Neural cell (in vitro differentiated cells): ENCODE measurements at regions not wholly inside any gene's neighbourhood (a gene's known extent, or its start where the extent isn't known, plus 50 kb on each side); places are given as distances from the start of the nearest gene placed in this dataset.

Experiments used
- H2AFZ ChIP-seq: fragments of 200-600, 300-800 bp; sonication (generic), shearing (Covaris generic); 2 replicates; pipeline ENCODE4 v1.6.0; 2014; ENCODE audit warnings: low read depth, mild to moderate bottlenecking, antibody characterized with exemption, low read length, moderate library complexity
- H3F3A ChIP-seq: fragments of 200-600 bp; shearing (Covaris generic); 2 replicates; pipeline ENCODE4 v1.6.1; 2016; ENCODE audit warnings: mild to moderate bottlenecking, moderate library complexity, mixed read lengths, antibody characterized with exemption, low read length; ENCODE audit not compliant: insufficient read depth, poor library complexity, severe bottlenecking
- H3K27ac ChIP-seq: fragments of 200-600, 300-800 bp; sonication (generic), shearing (Covaris generic); 2 replicates; pipeline ENCODE4 v1.5.1; 2014; ENCODE audit warnings: mild to moderate bottlenecking, low read length, moderate library complexity
- H3K27me3 ChIP-seq: fragments of 300-800, 200-600 bp; sonication (generic), shearing (Covaris generic); 2 replicates; pipeline ENCODE4 v1.6.0; 2014; ENCODE audit warnings: mild to moderate bottlenecking, low read depth, low read length, moderate library complexity; ENCODE audit not compliant: insufficient read depth
- H3K36me3 ChIP-seq: fragments of 300-800, 200-600 bp; sonication (generic), shearing (Covaris generic); 2 replicates; pipeline ENCODE4 v1.5.1; 2014; ENCODE audit warnings: mild to moderate bottlenecking, antibody characterized with exemption, low read length, moderate library complexity; ENCODE audit not compliant: insufficient read depth
- H3K4me2 ChIP-seq: fragments of 300-800, 200-600 bp; sonication (generic), shearing (Covaris generic); 2 replicates; pipeline ENCODE4 v1.6.0; 2014; ENCODE audit warnings: mild to moderate bottlenecking, low read length
- H3K4me3 ChIP-seq: fragments of 300-800, 200-600 bp; sonication (generic), shearing (Covaris generic); 2 replicates; pipeline ENCODE4 v1.5.1; 2014; ENCODE audit warnings: mild to moderate bottlenecking, low read length, moderate library complexity
- H3K79me2 ChIP-seq: fragments of 200-600 bp; shearing (Covaris generic); replicated peaks from 2 replicates; pipeline ENCODE4 v1.6.0; 2014; ENCODE audit warnings: mild to moderate bottlenecking, low read length, moderate library complexity; ENCODE audit not compliant: insufficient read depth
- H3K9ac ChIP-seq: fragments of 300-800, 200-600 bp; sonication (generic), shearing (Covaris generic); 2 replicates; pipeline ENCODE4 v1.6.1; 2016; ENCODE audit warnings: mild to moderate bottlenecking, low read length, mixed read lengths
- H3K9me2 ChIP-seq: fragments of 200-600 bp; shearing (Covaris generic); 2 replicates; pipeline ENCODE4 v1.6.1; 2016; ENCODE audit warnings: mild to moderate bottlenecking, low read length, mixed read lengths; ENCODE audit not compliant: insufficient read depth
- H3K9me3 ChIP-seq: fragments of 200-600, 300-800 bp; sonication (generic), shearing (Covaris generic); 2 replicates; pipeline ENCODE4 v1.6.1; 2016; ENCODE audit warnings: mild to moderate bottlenecking, mixed run types, low read length, moderate library complexity, mixed read lengths
- H4K20me1 ChIP-seq: fragments of 200-600 bp; shearing (Covaris generic); 2 replicates; pipeline ENCODE4 v1.6.1; 2016; ENCODE audit warnings: mild to moderate bottlenecking, mixed run types; ENCODE audit not compliant: insufficient read depth
- CTCF ChIP-seq: fragments of 450-650 bp; IDR thresholded peaks from 2 replicates; pipeline ENCODE4 v1.5.1; 2014; ENCODE audit warnings: antibody characterized with exemption, mild to moderate bottlenecking, moderate library complexity; ENCODE audit not compliant: poor library complexity, severe bottlenecking
- EP300 ChIP-seq: fragments of 450-650 bp; conservative IDR thresholded peaks from 2 replicates; pipeline ENCODE4 v1.6.1; 2014; ENCODE audit warnings: antibody characterized with exemption, mild to moderate bottlenecking, moderate library complexity; ENCODE audit not compliant: poor library complexity, severe bottlenecking
- EZH2 ChIP-seq: fragments of 200-600, 300-800 bp; shearing (Covaris generic), sonication (generic); IDR thresholded peaks from 2 replicates; pipeline ENCODE4 v1.6.1; 2014; ENCODE audit warnings: antibody characterized with exemption, low read length, borderline replicate concordance, mild to moderate bottlenecking; ENCODE audit not compliant: insufficient read depth, poor library complexity, severe bottlenecking
- MXI1 ChIP-seq: fragments of 450-650 bp; conservative IDR thresholded peaks from 2 replicates; pipeline ENCODE4 v1.6.1; 2014; ENCODE audit warnings: antibody characterized with exemption, mild to moderate bottlenecking; ENCODE audit not compliant: poor library complexity, severe bottlenecking
- POLR2AphosphoS5 ChIP-seq: IDR thresholded peaks from 2 replicates; pipeline ENCODE4 v1.6.1; 2012
- RAD21 ChIP-seq: fragments of 450-650 bp; conservative IDR thresholded peaks from 2 replicates; pipeline ENCODE4 v1.6.1; 2014; ENCODE audit warnings: antibody characterized with exemption, mild to moderate bottlenecking, moderate library complexity
- REST ChIP-seq: IDR thresholded peaks from 2 replicates; pipeline ENCODE4 v1.6.1; 2012; ENCODE audit warnings: borderline replicate concordance
- SMC3 ChIP-seq: fragments of 450-650 bp; conservative IDR thresholded peaks from 2 replicates; pipeline ENCODE4 v1.6.1; 2014; ENCODE audit warnings: antibody characterized with exemption, mild to moderate bottlenecking, moderate library complexity; ENCODE audit not compliant: poor library complexity
- TAF1 ChIP-seq: IDR thresholded peaks from 2 replicates; pipeline ENCODE4 v1.6.1; 2012; ENCODE audit warnings: low read depth

- H3K9me3 ChIP-seq, result no peaks in the 10 kb centered on the region
- H4K20me1 ChIP-seq, result no peaks in the 10 kb centered on the region
- no peaks in the 10 kb centered on the region for H3K9me2 ChIP-seq
- no peak overlapping the region for H3K4me3 ChIP-seq
- no peak overlapping the region for H2AFZ ChIP-seq
- no peaks in the 10 kb centered on the region for H3K36me3 ChIP-seq
- H3K4me2 ChIP-seq, result no peak overlapping the region
- no peaks in the 10 kb centered on the region for H3K27me3 ChIP-seq
- no peak overlapping the region for H3K27ac ChIP-seq
- TF ChIP-seq TAF1 (no peak), EZH2 (no peak), EP300 (no peak), SMC3 (no peak), MXI1 (no peak), POLR2AphosphoS5 (no peak), RAD21 (no peak), REST (no peak), CTCF (no peak)
- no peaks in the 10 kb centered on the region for H3F3A ChIP-seq
- H3K79me2 ChIP-seq, result no peaks in the 10 kb centered on the region
- H3K9ac ChIP-seq, result no peak overlapping the region
Observed at GRCh38 chr2:196440413-196440812, 199.1 kb upstream of the CCDC150 start.

- no peaks in the 10 kb centered on the region for H3K9me2 ChIP-seq
- no peaks in the 10 kb centered on the region for H3K27me3 ChIP-seq
- H3K36me3 ChIP-seq, result no peaks in the 10 kb centered on the region
- no peak overlapping the region for H3K9ac ChIP-seq
- H4K20me1 ChIP-seq, result no peaks in the 10 kb centered on the region
- TF ChIP-seq CTCF (no peak), REST (no peak), POLR2AphosphoS5 (no peak), RAD21 (no peak), EZH2 (no peak), SMC3 (no peak), EP300 (no peak), TAF1 (no peak), MXI1 (no peak)
- no peaks in the 10 kb centered on the region for H3F3A ChIP-seq
- no peaks in the 10 kb centered on the region for H3K9me3 ChIP-seq
- no peak overlapping the region for H3K4me3 ChIP-seq
- no peak overlapping the region for H3K27ac ChIP-seq
- H3K79me2 ChIP-seq, result no peaks in the 10 kb centered on the region
- no peak overlapping the region for H2AFZ ChIP-seq
- no peak overlapping the region for H3K4me2 ChIP-seq
Observed at GRCh38 chr2:196441527-196441926, 198.0 kb upstream of the CCDC150 start.
